ENCODE measurements at regions not wholly inside any gene's neighbourhood (a gene's known extent, or its start where the extent isn't known, plus 50 kb on each side); places are given as distances from the start of the nearest gene placed in this dataset.

GRCh38 chr4:8705161-8706145, 112.9 kb downstream of the CPZ start:
- H3K27me3 ChIP-seq (ENCODE audit: control insufficient read depth, insufficient read depth, low read length) = no peaks in the 10 kb centered on the region
- DNase-seq (ENCODE audit: low read depth) = no peak

GRCh38 chr4:8704632-8705031, 112.1 kb downstream of the CPZ start:
- no peak overlapping the region for H3K4me3 ChIP-seq (ENCODE audit: low read depth, low read length)
- DNase-seq (ENCODE audit: low read depth) = no peak
- TF ChIP-seq CTCF (IDR thresholded peaks at IDR 0.05; ENCODE audit: insufficient read depth, low read length, severe bottlenecking) = no peak
- H3K27me3 ChIP-seq (ENCODE audit: control insufficient read depth, insufficient read depth, low read length) = no peaks in the 10 kb centered on the region
- FAIRE-seq = no peak
- H3K36me3 ChIP-seq (ENCODE audit: control insufficient read depth, insufficient read depth, low read length) = no peaks in the 10 kb centered on the region

More at GRCh38 chr4:8705161-8706145, 112.9 kb downstream of the CPZ start:
- no peak for FAIRE-seq
- Histone ChIP-seq H3K4me3 (ENCODE audit: low read depth, low read length) (no peak overlapping the region), H3K36me3 (ENCODE audit: control insufficient read depth, insufficient read depth, low read length) (no peaks in the 10 kb centered on the region)
- no peak for TF ChIP-seq CTCF (IDR thresholded peaks at IDR 0.05; ENCODE audit: insufficient read depth, low read length, severe bottlenecking)

- no peak for DNase-seq (ENCODE audit: low read depth)
Measured at GRCh38 chr4:8703857-8704495, 111.4 kb downstream of the CPZ start.

GRCh38 chr4:8703401-8703696, 110.8 kb downstream of the CPZ start:
- TF ChIP-seq CTCF (IDR thresholded peaks at IDR 0.05; ENCODE audit: insufficient read depth, low read length, severe bottlenecking) = no peak
- no peak for FAIRE-seq
- no peaks in the 10 kb centered on the region for H3K27me3 ChIP-seq (ENCODE audit: control insufficient read depth, insufficient read depth, low read length)
- DNase-seq (ENCODE audit: low read depth) = no peak
- H3K36me3 ChIP-seq (ENCODE audit: control insufficient read depth, insufficient read depth, low read length) = no peaks in the 10 kb centered on the region
- H3K4me3 ChIP-seq (ENCODE audit: low read depth, low read length) = no peak overlapping the region

More at GRCh38 chr4:8703857-8704495, 111.4 kb downstream of the CPZ start:
- no peaks in the 10 kb centered on the region for H3K36me3 ChIP-seq (ENCODE audit: control insufficient read depth, insufficient read depth, low read length)
- H3K27me3 ChIP-seq (ENCODE audit: control insufficient read depth, insufficient read depth, low read length) = no peaks in the 10 kb centered on the region
- no peak overlapping the region for H3K4me3 ChIP-seq (ENCODE audit: low read depth, low read length)
- no peak for TF ChIP-seq CTCF (IDR thresholded peaks at IDR 0.05; ENCODE audit: insufficient read depth, low read length, severe bottlenecking)
- no peak for FAIRE-seq

GRCh38 chr4:8702516-8703400, 110.2 kb downstream of the CPZ start:
- DNase-seq (ENCODE audit: low read depth) = no peak
- no peak for FAIRE-seq
- Histone ChIP-seq H3K36me3 (ENCODE audit: control insufficient read depth, insufficient read depth, low read length) (no peaks in the 10 kb centered on the region), H3K27me3 (ENCODE audit: control insufficient read depth, insufficient read depth, low read length) (no peaks in the 10 kb centered on the region), H3K4me3 (ENCODE audit: low read depth, low read length) (no peak overlapping the region)
- TF ChIP-seq CTCF (IDR thresholded peaks at IDR 0.05; ENCODE audit: insufficient read depth, low read length, severe bottlenecking) = no peak
